ENCODE measurements at regions not wholly inside any gene's neighbourhood (a gene's known extent, or its start where the extent isn't known, plus 50 kb on each side); places are given as distances from the start of the nearest gene placed in this dataset.

DNA sequence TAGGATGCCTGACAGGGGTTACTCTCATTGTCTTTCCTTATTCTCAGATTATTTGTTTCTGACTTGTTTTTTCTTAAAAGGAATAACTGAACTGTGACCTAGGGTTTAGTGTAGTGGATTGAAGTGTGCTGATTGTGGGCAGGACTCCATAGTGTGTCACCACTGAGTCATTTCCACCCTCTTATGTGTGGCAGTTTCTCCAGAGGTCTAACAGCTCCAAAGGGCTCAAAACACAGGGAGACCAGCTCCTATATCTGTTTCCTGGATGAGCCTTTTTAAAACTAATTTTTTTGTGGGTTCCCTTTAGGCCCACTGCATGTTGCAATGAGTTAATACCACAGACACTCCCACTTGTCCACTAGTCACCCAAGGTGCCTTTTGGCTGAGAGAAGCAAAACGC lies 951.1 kb upstream of the ADGRB3 start:
- WGBS, 2 donors (ENCODE audit: low coverage in 1 of 2): 17 to 70% methylated on average over 1 of the region's 1 CpG
- no peak overlapping the region for H3K4me3 ChIP-seq

DNA sequence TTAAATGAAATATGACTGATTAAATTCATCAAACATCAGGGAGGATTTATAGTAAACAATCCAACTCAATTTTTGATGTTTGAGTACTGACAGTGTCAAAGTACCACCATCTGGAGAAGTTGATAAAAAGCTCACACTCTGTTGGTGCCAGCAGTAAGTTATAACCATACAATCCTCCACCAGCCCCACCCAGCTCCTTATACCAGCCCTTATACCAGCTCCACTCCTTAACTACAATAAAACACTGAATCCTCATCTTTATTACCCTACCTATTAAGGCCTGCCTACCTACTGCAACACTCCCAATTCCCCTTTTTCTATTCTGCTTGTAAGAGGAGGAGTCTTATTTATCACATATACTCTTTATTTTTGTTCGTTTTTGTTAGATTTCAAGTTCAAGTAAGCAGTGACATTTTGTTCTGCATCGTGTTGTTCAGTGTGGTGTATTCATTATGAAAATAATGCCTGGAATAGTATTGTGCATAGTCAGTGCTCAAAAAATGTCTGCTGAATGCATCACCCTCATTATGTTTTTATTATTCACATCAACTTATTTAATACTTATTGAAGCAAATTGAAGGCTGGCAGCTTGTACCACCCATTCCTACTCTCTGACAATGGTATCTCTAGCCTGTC lies 954.7 kb upstream of the ADGRB3 start:
- no peaks in the 10 kb centered on the region for H3K4me1 ChIP-seq
- no peaks in the 10 kb centered on the region for H3K27me3 ChIP-seq
- 56 to 65% methylated on average over 2 of the region's 2 CpGs for WGBS, 2 donors (ENCODE audit: low coverage in 1 of 2)
- no peak overlapping the region for H3K4me3 ChIP-seq
- TF ChIP-seq, protein P1, sequence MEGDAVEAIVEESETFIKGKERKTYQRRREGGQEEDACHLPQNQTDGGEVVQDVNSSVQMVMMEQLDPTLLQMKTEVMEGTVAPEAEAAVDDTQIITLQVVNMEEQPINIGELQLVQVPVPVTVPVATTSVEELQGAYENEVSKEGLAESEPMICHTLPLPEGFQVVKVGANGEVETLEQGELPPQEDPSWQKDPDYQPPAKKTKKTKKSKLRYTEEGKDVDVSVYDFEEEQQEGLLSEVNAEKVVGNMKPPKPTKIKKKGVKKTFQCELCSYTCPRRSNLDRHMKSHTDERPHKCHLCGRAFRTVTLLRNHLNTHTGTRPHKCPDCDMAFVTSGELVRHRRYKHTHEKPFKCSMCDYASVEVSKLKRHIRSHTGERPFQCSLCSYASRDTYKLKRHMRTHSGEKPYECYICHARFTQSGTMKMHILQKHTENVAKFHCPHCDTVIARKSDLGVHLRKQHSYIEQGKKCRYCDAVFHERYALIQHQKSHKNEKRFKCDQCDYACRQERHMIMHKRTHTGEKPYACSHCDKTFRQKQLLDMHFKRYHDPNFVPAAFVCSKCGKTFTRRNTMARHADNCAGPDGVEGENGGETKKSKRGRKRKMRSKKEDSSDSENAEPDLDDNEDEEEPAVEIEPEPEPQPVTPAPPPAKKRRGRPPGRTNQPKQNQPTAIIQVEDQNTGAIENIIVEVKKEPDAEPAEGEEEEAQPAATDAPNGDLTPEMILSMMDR (IDR thresholded peaks at IDR 0.05): no peak
- no peak for TF ChIP-seq POLR2AphosphoS5 (IDR thresholded peaks at IDR 0.05)
- no peak for TF ChIP-seq POLR2A (IDR thresholded peaks at IDR 0.05)
- no peak for TF ChIP-seq EP300 (IDR thresholded peaks at IDR 0.05; ENCODE audit: low read depth)
- in situ Hi-C loops (cut with MboI; ENCODE audit: low pct_ligation_motif_present in 1 of 4, low pct_unique_long_range_greater_than_20kb in 1 of 4, low sequenced_read_pairs in 3 of 4): no loop called here
- no peak overlapping the region for H3K27ac ChIP-seq
- peaks cover 0 to 5% of the 10 kb centered on the region in 2 donors for H3K9me3 ChIP-seq
- no peak for DNase-seq
- no peaks in the 10 kb centered on the region for H3K36me3 ChIP-seq
- intact Hi-C loops (cut with DNase I; ENCODE audit: low total_unique reads): no loop called here

More for the DNA sequence above, 951.1 kb upstream of the ADGRB3 start:
- Histone ChIP-seq H3K27ac (no peak overlapping the region), H3K4me1 (no peaks in the 10 kb centered on the region), H3K9me3 (peaks cover 0 to 5% of the 10 kb centered on the region in 2 donors), H3K36me3 (no peaks in the 10 kb centered on the region), H3K27me3 (no peaks in the 10 kb centered on the region)
- no peak for TF ChIP-seq POLR2AphosphoS5 (IDR thresholded peaks at IDR 0.05)
- TF ChIP-seq, protein P1 (IDR thresholded peaks at IDR 0.05): no peak
- no peak for TF ChIP-seq EP300 (IDR thresholded peaks at IDR 0.05; ENCODE audit: low read depth)
- TF ChIP-seq POLR2A (IDR thresholded peaks at IDR 0.05): no peak
- intact Hi-C loops (cut with DNase I; ENCODE audit: low total_unique reads) (no loop called here), in situ Hi-C loops (cut with MboI; ENCODE audit: low pct_ligation_motif_present in 1 of 4, low pct_unique_long_range_greater_than_20kb in 1 of 4, low sequenced_read_pairs in 3 of 4) (no loop called here)
- no peak for DNase-seq

DNA sequence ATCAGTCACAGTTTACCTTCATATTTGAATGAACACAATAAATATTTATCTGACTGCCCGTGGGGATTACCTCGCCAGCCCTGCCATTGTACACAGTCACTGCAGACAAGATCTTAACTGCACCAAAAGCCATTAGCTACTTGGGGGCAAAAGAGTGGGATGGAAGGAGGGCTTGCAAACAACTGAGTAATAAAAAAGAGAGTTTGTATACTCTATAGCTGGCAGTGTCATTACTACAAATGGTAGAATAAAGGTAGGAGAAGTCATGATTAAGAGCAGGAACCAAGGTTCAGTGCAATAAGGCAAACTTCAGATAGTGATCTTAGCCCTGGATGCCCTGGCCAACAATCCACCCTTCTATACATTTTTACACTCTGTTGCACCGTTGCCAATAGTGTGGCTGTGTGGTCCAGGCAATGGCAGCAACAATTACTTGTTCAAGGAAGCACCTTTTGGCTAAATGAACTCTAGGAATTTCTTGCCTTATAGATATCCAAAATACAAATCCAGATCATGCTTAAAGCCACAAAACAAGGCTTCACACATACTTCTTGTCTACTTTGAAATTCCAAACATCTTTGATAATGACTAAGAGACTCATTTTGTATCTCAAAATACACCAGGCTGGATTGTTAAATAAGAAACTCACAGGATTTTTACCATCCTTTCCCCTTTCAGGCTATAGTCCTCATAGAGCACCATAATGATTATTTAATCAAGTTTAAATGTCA lies 955.4 kb upstream of the ADGRB3 start:
- Histone ChIP-seq H3K9me3 (peaks cover 0 to 4% of the 10 kb centered on the region in 2 donors), H3K27ac (no peak overlapping the region), H3K4me3 (no peak overlapping the region), H3K27me3 (no peaks in the 10 kb centered on the region), H3K36me3 (no peaks in the 10 kb centered on the region), H3K4me1 (no peaks in the 10 kb centered on the region)
- 45 to 52% methylated on average over 3 of the region's 3 CpGs for WGBS, 2 donors (ENCODE audit: low coverage in 1 of 2)
- in situ Hi-C loops (cut with MboI; ENCODE audit: low pct_ligation_motif_present in 1 of 4, low pct_unique_long_range_greater_than_20kb in 1 of 4, low sequenced_read_pairs in 3 of 4) (no loop called here), intact Hi-C loops (cut with DNase I; ENCODE audit: low total_unique reads) (no loop called here)
- TF ChIP-seq EP300 (IDR thresholded peaks at IDR 0.05; ENCODE audit: low read depth) (no peak), POLR2A (IDR thresholded peaks at IDR 0.05) (no peak), POLR2AphosphoS5 (IDR thresholded peaks at IDR 0.05) (no peak)
- TF ChIP-seq, protein P1 (IDR thresholded peaks at IDR 0.05): no peak
- no peak for DNase-seq

DNA sequence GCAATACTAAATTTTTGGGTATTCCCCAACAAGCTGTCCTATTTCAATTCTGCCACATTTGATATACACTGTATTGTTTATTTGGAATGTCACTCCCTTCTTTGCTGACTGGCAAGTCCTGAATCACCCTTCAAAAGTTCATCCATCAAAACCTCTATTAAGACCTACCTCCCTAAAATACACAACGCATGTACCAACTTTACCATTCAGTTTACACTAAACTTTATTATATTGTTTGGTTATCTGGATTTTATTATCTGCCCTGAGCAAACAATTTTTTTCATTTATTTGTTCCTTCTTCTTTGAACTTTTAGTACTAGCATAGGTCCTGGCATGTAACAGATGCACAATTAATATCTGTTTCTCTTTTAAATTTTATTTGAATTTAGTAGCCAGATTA lies 958.2 kb upstream of the ADGRB3 start:
- 57 to 88% methylated on average over 1 of the region's 1 CpG for WGBS, 2 donors (ENCODE audit: low coverage in 1 of 2)
- TF ChIP-seq POLR2AphosphoS5 (IDR thresholded peaks at IDR 0.05) (no peak), EP300 (IDR thresholded peaks at IDR 0.05; ENCODE audit: low read depth) (no peak), POLR2A (IDR thresholded peaks at IDR 0.05) (no peak)
- TF ChIP-seq, protein P1 (IDR thresholded peaks at IDR 0.05): no peak
- Histone ChIP-seq H3K4me1 (no peaks in the 10 kb centered on the region), H3K4me3 (no peak overlapping the region), H3K36me3 (no peaks in the 10 kb centered on the region), H3K27me3 (no peaks in the 10 kb centered on the region), H3K27ac (no peak overlapping the region), H3K9me3 (peaks cover 11 to 17% of the 10 kb centered on the region in 2 donors)
- intact Hi-C loops (cut with DNase I; ENCODE audit: low total_unique reads) (no loop called here), in situ Hi-C loops (cut with MboI; ENCODE audit: low pct_ligation_motif_present in 1 of 4, low pct_unique_long_range_greater_than_20kb in 1 of 4, low sequenced_read_pairs in 3 of 4) (no loop called here)
- no peak for DNase-seq
